NCI-H146 treated with DMSO at 0.1 percent for 48 hours (cell line): ENCODE measurements at regions not wholly inside any gene's neighbourhood (a gene's known extent, or its start where the extent isn't known, plus 50 kb on each side); places are given as distances from the start of the nearest gene placed in this dataset.
"Not testable (repeated sequence)": the region's sequence is repeated elsewhere in the genome, so short reads cannot be mapped to it uniquely, and the experiment has no call there.

ENCODE experiments used
- DNase-seq: peaks from one replicate; lab custom pipeline; 2025; ENCODE audit not compliant: unreplicated experiment; lab: John Stamatoyannopoulos, UW

DNA sequence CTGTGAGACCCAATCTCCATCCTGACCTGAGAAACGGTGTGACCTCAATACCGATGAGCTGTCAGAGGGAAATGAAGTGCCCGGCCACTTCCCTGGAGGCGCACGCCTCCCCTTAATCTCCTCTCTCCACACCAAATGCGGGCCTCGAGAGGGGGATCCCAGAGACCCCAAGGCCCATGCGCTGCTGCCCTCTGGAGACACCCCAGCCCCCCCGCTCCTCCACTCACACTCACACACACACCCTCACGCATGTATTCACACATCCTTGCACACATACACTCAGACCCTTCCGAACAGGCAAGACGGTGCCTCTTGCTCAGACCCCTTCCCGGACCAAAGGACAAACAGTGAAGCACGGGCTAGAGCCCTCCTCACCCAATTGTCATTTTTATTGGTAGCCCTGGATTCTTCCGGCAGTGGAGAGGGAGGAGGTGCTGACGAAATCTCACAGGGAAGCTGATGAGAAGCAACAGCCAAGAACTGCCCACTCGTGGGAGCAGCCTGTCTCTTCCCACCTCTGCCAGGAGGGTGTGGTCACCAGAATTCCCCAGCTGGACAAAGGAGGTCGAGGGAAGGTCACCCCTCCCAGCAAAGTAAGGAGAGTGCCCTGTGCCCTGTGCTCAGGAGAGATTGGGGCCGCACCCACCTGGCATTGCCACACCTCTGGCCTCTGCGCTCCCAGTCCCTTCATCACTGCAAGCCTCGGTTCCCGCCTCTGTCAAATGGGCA, 136.0 kb upstream of the TNRC6C start:
- DNase-seq = no peak

DNA sequence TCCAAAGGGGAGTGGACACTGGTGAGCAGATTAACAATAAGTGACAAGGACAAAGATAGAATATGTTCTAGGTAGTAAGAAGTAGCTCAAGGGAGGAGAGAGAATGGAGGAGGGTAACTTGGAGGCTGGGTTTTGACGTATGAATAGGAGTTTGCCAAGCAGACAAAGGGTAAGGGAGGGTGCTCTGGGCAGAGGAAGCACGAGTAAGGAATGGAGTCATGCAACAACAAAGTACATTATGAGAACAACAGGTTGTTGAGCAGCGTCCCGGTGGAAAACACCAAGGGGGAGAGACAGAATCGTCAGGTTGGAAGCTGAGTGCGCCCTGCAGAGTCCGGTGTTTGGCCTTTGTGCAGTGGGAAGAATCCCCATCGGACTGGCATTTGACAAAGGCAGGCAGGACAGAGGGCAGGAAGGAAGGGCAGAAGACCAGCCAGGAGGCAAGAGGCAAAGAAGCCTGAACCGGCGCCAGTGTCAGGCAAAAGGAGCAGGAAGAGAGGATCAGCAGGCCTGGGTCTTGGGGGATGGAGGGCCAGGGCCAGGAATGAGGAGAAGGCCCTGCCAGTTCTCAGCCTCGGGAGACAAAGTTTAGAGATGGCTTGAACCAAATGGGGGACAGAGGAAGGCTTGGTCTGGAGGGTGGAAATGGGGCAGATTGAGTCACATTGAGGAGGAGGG, 134.3 kb upstream of the TNRC6C start:
- DNase-seq = no peak

DNA sequence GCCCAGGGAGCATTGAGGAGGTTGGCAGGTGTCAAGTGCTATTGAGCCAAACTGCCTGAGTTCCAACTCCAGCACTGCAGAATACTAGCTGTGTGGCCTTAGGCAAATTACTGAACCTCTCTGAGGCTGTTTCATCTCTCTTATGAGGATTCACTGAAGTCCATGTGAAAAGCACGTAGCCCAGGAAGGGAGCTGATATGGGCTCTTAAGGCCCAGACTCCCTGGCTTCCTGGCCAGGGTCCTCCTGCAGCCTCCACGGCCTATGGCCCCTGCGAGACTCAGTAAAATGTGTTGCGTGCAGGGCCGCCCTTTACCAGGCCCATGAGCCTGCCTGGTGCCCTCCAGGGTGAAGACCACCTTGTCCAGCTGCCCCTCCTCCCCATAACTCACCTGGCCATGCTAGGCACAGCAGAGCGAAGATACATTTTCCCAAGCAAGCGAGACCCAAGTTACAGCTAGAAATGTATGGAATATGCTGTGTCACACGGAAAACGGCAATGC, 133.7 kb upstream of the TNRC6C start:
- no peak for DNase-seq

DNA sequence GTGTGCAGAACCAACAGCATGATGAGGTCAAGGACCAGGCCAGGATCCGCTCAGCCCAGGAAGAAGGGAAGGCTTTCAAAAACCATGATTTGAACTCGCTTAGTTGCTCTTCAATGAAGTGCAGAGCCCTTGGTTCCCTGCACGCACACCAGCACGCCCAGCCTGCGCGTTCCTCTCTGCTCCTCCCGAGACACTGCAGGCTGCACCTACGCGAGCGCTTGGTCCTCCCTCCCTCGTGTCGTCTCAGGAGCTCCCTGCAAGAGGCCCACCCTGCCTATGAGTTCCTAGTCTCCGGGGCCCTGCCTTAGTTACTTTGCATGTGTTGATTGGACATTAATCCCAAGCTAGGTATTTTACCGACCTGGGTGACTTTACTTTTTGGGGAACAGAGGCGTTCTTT, 132.9 kb upstream of the TNRC6C start:
- no peak for DNase-seq

DNA sequence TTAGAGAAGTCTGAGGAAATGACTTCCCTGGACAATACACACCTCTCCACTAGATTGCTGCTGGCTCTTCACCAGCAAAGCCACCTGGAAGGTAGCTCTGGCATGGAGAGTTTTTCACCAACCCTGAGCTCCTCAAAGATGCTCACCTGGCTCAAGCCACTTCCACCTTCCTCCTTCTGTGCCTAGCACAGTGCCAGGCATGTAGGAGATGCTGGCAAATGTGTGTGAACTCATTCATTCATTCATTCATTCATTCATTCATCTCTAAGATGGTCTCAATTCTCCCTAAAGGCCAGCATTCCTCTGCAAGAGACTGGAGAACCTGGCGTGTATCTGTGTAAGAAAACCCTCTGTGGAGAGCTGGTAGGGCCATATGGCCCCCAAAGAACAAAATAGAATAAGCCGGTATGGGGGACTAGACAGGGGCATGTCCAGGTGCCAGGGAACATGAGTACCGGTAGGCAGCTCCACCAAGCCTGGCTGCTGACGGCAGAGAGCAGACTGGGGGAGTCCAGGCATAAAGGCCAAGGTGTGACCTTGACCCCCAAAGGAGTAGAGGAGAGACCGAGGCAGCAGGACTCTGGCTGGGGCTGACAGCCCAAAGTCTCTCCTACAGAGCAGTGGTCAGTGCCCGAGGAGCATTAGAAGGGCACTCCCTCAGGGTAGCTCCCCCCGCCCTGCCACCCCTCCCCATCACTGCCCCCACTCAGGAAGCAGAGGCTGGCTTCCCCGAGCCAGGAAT, 132.2 kb upstream of the TNRC6C start:
- DNase-seq = no peak

DNA sequence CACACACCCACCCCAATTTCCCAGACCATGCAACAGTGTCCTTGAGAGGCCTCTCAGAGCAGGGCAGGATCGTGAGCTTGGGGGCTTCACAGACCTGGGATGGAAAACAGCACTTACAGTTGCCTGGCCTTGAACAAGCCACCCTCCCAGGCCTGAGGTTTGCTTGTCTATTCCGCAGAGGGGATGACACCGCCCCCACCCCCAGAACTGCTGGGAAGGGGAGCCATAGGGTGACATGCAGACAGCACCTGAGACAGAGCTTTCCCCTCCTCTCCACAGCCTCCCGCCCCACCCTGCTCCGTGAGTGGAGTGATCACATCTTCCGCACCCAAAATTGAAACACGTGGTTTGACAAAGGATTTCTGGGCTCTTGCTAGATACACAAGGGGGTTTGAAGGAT, 131.5 kb upstream of the TNRC6C start:
- DNase-seq = no peak

DNA sequence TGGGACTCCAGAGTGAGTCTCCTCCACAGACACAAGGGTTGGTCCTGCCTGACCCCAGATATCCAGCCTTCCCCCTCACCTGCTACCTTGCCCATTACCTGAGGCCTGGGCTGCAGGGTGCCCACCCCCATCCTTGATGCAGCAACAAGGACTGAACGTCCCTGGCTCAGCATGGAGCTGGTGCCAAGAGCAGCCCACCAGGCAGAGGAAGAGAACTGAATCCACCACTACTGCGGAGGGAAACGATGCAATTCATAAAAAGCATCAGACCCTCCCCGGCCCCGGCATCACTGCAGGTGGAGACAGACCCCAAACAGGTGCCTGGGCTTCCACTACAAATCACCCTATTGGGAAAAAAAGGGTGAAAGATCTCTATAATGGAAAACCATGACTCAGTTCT, 131.0 kb upstream of the TNRC6C start:
- DNase-seq = no peak

DNA sequence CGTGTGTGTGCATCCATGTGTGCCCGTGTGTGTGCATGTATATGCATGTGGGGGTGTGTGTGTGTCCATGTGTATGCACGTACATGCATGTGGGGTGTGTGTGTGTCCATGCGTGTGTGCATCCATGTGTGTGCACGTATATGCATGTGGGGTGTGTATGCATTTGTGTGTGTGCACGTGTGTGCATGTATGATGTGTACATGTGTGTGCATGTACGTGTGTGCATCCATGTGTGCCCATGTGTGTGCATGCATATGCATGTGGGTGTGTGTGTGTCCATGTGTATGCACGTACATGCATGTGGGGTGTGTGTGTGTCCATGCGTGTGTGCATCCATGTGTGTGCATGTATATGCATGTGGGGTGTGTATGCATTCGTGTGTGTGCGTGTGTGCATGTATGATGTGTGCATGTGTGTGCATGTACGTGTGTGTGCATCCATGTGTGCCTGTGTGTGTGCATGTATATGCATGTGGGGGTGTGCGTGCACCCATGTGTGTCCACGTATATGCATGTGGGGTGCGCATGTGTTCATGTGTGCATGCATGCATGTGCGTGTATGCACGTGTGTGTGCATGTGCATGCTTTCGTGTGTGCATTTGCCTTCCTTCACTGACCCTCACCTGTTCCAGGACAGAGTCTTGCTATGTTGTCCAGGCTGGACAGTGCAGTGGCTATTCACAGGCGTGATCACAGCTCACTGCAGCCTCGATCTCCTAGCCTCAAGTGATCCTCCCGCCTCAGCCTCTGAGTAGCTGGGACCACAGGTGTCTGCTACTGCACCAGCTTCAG, 129.6 kb upstream of the TNRC6C start:
- no peak for DNase-seq

DNA sequence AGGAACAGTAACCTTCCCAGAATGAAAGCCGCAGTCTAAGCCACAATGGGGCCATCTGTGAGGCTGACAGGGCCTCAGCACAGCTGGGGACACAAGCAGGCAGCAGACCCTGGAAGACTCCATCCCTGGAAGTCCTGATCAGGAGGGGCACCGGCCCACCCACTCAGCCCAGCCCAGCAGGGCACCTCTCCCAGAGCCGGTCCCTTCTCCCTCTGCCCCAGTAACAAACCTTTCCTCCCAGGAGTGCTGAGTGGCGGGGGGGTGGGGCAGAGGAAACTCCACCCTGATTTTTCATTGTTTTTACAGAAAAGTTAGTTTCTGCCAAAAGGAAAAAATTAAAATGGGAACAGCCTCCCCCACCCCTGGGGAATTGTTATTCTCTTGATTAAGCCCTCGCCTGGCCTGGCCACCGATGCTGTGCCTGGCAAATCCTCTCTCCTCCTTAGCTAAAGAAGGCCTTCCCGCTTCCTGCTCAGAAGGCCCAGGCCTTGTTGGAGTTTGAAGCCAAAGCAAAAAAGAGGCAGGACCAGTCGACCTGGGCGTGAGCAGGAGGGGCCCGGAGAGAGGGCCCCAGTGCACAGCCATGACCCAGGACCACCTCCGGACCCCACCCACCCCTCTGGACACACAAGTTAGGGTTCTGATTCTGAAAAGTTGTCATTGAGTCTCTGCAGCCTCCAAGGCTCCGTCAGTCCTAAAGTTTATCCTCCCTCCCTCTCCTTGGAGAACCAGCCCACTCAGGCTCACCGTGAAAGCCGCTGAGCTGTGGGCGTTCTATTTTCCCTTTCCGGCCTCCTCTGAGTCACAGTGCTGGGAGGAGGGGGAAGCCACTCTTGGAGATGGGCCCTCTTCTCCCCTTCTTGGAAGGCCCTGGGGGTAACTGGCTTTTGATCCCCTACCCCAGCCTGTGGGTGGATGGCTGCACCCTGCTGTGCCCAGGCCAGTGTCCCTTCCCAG, 128.4 kb upstream of the TNRC6C start:
- DNase-seq = no peak

DNA sequence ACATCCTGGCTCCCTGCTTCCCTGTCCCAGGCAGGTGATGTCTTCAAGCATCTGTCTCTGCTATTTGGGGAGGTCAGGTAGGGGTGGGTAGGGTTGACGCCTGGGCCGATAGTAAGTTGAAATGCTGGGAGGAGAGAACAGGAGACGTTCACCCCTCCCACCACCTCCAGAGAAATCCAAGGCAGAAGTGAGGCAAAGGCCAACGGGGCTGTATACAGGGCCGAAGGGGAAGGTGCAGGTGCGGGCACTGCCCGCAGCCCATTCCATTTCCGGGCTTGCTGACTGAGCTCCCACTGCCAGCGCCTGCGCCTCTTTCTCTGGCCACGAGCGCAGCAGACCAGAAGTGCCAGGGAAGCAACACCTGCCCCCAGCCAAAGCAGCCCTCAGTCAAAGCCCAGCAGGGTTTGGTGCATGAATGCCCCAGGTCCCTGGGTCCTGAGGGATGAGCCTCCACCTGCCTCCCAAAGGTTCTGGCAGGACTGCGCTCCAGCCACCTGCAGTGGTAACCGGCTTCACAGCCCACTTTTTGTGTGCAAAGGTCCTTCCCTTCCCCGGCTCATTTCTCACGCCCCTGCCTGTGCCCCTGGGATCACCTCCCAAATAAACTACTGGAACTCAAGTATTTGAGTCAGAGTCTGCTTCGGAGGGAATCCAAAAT, 127.6 kb upstream of the TNRC6C start:
- DNase-seq = no peak

DNA sequence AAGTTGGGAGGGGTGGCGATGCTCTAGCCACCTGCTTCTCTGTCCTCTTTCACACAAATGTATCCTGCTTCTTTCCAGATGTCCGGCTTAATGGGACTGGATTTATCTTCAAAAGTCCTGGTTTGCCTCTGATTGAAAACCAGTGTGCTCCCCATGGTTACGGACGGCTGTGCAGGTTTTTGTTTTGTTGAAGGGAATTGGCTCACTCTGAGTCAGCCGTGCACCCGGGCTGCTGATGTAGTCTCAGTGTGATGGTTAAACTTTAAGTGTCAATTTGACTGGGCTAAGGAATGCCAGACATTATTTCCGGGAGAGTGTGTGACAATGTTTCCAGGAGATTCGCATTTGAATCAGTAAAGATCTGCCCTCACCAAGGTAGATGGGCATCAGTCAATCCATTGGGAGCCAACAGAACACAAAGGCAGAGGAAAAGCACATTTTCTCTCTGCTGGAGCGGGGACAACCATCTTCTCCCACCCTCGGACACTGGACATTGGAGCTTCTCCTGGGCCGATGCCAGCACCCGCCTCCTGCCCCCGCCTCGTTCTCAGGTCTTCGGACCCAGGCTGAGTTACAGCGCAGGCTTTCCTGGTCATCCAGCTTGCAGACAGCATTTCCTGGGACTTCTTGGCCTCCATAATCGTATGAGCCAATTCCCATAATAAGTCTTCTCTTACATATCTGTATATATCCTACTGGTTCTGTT, 126.9 kb upstream of the TNRC6C start:
- no peak for DNase-seq

DNA sequence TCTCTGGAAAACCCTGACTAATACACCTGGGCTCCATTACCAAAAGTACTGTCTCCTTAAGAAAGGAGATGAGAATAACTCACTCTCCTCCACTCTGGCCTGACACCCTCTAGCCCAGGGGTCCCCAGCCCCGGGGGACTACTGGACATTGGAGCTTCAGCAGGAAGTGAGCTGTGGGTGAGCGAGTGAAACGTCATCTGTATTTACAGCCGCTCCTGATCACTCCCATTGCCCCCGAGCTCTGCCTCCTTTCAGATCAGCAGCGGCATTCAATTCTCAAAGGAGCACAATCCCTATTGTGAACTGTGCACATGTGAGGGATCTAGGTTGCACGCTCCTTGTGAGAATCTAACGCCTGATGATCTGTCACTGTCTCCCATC, 126.3 kb upstream of the TNRC6C start:
- DNase-seq = no peak

DNA sequence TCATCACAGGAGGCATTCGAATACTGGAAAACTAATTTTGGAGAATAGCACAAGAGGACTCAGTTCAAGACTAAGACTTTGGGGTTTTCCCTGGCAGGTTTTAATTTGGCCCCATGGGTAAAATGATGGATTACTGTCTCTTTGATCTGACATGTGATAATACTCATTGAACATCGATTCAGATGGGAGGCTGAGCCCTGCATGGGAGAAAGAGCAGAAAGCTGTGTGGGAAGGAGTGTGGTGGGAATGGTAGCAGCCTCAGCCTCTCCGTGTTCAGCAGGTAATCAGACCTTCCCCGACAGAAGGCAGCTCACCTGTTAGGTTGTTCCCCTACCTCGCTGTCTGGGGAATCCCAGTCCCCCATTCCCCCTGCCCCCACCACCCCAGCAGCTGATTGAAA, 124.7 kb upstream of the TNRC6C start:
- no peak for DNase-seq

DNA sequence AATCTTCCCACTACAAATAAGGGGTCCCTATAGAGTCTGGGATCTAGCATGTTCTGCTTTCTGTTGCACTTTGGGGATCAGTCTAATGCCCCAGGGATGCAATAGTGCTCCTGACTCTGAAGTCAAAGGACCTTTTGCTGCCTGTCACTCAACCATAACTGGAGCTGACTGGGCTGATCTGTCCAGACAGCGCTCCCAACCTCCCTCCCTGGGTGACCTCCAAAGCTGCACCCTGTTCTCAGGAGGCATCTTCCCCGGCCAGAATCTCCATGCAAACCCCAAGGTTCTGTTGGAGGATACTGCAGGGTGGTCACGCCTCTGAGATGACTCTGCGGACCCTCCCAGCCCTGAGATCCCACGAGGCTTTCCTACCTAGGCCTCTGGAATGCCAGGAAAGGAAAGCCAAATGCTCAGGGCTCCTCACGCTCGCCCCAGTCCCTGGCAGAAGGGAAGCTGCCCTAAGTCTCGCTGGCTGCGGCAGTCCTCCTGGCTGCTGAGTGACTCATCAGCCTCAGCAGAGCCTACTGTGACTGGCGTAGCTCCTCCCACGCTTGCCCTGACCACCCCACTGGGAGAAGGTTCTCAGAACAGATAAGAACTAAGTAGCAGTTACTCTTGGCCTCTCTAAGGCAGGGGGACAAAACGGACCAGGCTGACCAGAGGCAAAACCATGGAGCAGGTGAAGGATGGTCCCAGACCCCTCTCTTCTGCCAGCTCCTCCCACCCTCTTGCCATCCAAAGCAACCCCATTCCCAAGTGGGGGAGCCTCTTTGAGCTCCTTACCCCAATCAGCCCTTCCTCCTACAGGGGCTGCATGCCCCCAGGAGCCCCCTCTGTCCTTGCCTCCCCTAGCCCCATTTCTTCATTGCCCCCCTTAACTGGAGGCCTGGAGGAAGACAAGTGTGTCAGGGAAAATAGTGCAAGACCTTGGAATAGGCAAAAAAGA, 124.1 kb upstream of the TNRC6C start:
- DNase-seq = peak; percentile 7

DNA sequence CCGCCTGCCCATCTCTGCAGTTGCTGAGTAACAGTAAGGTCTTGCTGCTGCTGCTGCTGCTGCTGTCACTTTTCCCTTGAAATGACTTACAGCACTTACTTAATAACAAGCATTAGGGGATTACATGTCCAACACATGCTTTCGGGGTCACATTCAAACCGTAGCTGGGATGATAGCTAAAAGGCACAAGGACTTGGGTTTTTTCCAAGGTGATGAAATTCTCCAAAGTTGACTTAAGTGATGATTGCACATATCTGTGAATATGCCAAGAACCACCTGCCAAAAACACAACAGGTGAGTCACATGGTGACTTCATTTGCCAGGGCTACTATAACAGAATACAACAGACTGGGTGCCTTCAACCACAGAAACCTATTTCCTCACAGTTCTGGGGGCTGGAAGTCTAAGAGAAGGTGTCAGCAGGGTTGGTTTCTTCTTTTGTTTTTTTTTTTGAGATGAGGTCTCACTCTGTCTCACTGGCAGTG, 121.9 kb upstream of the TNRC6C start:
- no peak for DNase-seq

DNA sequence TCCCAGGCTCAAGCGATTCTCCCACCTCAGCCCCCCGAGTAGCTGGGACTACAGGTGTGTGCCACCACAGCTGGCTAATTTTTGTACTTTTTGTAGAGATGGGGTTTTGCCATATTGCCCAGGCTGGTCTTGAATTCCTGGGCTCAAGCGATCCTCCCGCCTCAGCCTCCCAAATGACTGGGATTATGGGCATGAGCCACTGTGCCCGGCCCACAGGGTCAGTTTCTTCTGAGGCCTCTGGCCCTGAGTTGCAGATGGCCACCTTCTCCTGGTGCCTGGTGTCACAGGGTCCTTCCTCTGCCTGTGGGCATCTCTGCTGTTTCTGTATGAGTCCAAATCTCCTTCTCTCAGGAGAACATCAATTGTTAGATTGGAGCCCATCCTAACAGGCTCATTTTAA, 121.4 kb upstream of the TNRC6C start:
- not testable (repeated sequence) for DNase-seq

DNA sequence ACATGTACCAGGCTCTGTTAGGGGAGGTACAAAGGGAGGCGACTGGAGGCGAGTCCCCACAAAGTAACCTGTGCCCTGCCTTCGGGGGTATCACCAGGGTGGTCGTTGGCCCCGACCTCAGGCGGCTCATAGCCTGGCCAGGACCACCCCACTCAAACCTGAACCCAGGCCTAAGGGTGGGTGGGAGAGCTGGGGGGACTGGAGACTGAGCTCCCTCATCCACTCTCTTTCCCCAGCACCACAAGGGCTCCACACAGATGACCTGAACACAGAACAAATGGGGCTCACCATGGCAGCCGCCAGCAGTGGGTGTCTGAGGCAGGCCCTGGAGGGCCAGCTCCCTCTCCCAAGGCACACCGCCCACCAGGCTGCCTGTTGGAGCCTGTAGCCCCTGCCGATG, 120.6 kb upstream of the TNRC6C start:
- no peak for DNase-seq
